ENCODE measurements at regions not wholly inside any gene's neighbourhood (a gene's known extent, or its start where the extent isn't known, plus 50 kb on each side); places are given as distances from the start of the nearest gene placed in this dataset.

GRCh38 chr3:182603501-182603900 lies 189.8 kb upstream of the ATP11B start:
- TF ChIP-seq CTCF (conservative IDR thresholded peaks at IDR 0.05; ENCODE audit: low read depth, low read length) (no peak), EZH2 (IDR thresholded peaks at IDR 0.05; ENCODE audit: borderline replicate concordance, low read depth, low read length, poor library complexity, severe bottlenecking) (no peak)
